WTC11 (cell line): ENCODE measurements at regions not wholly inside any gene's neighbourhood (a gene's known extent, or its start where the extent isn't known, plus 50 kb on each side); places are given as distances from the start of the nearest gene placed in this dataset.

ENCODE experiments used
- ATAC-seq: fragments of 200-7000 bp; cut with Tn5 transposase; 2 replicates; pipeline ENCODE4 v1.10.0; 2021; ENCODE audit warnings: mild to moderate bottlenecking, moderate library complexity
- CTCF ChIA-PET: fragments of 300-600 bp; sonication (Branson Sonifier 250); formaldehyde crosslinking; loops from one replicate; lab custom pipeline; 2021; ENCODE audit warnings: antibody characterized with exemption; lab: Charles Lee
- POLR2A ChIA-PET: fragments of 350-600 bp; sonication (Branson Sonifier 250); formaldehyde crosslinking; loops from one replicate; lab custom pipeline; 2021; ENCODE audit warnings: antibody characterized with exemption; lab: Charles Lee
- DNase-seq: peaks from one replicate; pipeline ENCODE4 v3.0.0; 2021; ENCODE audit warnings: low spot score
- H3K27ac Mint-ChIP-seq: 2 replicates; pipeline ENCODE4 v1.8.0; 2021; ENCODE audit warnings: mixed read lengths
- H3K27me3 Mint-ChIP-seq: 2 replicates; pipeline ENCODE4 v1.8.0; 2021; ENCODE audit warnings: low read depth, mild to moderate bottlenecking, moderate library complexity, mixed read lengths
- H3K36me3 Mint-ChIP-seq: 2 replicates; pipeline ENCODE4 v1.8.0; 2021; ENCODE audit warnings: mixed read lengths
- H3K4me1 Mint-ChIP-seq: 2 replicates; pipeline ENCODE4 v1.8.0; 2022; ENCODE audit warnings: mixed read lengths
- H3K4me3 Mint-ChIP-seq: 2 replicates; pipeline ENCODE4 v1.8.0; 2021; ENCODE audit warnings: mild to moderate bottlenecking, moderate library complexity, mixed read lengths
- H3K9me3 Mint-ChIP-seq: 2 replicates; pipeline ENCODE4 v1.8.0; 2021; ENCODE audit warnings: mixed read lengths
- ARID4B ChIP-seq: sonication (generic); formaldehyde crosslinking; IDR thresholded peaks from 2 replicates; pipeline ENCODE4 v1.8.0; 2023; ENCODE audit warnings: missing genetic modification reagents, mild to moderate bottlenecking, borderline replicate concordance
- ATF3 ChIP-seq: sonication (generic); formaldehyde crosslinking; conservative IDR thresholded peaks from 2 replicates; pipeline ENCODE4 v1.8.1; 2022; ENCODE audit warnings: mild to moderate bottlenecking, missing genetic modification reagents
- CBFB ChIP-seq: sonication (generic); formaldehyde crosslinking; IDR thresholded peaks from 2 replicates; pipeline ENCODE4 v1.8.1; 2022; ENCODE audit warnings: mild to moderate bottlenecking, low read depth, missing genetic modification reagents
- E2F4 ChIP-seq: sonication (generic); formaldehyde crosslinking; IDR thresholded peaks from 2 replicates; pipeline ENCODE4 v1.8.1; 2022; ENCODE audit warnings: low read depth, mild to moderate bottlenecking, moderate library complexity, missing genetic modification reagents, borderline replicate concordance
- ESRRA ChIP-seq: sonication (generic); formaldehyde crosslinking; IDR thresholded peaks from 2 replicates; pipeline ENCODE4 v1.8.1; 2022; ENCODE audit warnings: mild to moderate bottlenecking, missing genetic modification reagents, borderline replicate concordance
- FOXP1 ChIP-seq: sonication (generic); formaldehyde crosslinking; IDR thresholded peaks from 2 replicates; pipeline ENCODE4 v1.8.0; 2022; ENCODE audit warnings: missing genetic modification reagents, mild to moderate bottlenecking, moderate library complexity, borderline replicate concordance
- IRF1 ChIP-seq: sonication (generic); formaldehyde crosslinking; IDR thresholded peaks from 2 replicates; pipeline ENCODE4 v1.8.0; 2023; ENCODE audit warnings: missing genetic modification reagents
- MXD4 ChIP-seq: fragments of 250-450 bp; sonication (Bioruptor Pico); IDR thresholded peaks from 2 replicates; pipeline ENCODE4 v1.8.0; 2021; ENCODE audit warnings: mild to moderate bottlenecking, moderate library complexity, borderline replicate concordance
- MYBL2 ChIP-seq: sonication (generic); formaldehyde crosslinking; IDR thresholded peaks from 2 replicates; pipeline ENCODE4 v1.8.1; 2023; ENCODE audit warnings: mild to moderate bottlenecking, moderate library complexity, missing genetic modification reagents
- NFE2L1 ChIP-seq: sonication (generic); formaldehyde crosslinking; IDR thresholded peaks from 2 replicates; pipeline ENCODE4 v1.8.1; 2023; ENCODE audit warnings: missing genetic modification reagents
- NR3C1 ChIP-seq: sonication (generic); formaldehyde crosslinking; conservative IDR thresholded peaks from 2 replicates; pipeline ENCODE4 v1.8.1; 2023; ENCODE audit warnings: low read depth, mild to moderate bottlenecking, missing genetic modification reagents
- SMAD4 ChIP-seq: sonication (generic); formaldehyde crosslinking; IDR thresholded peaks from 2 replicates; pipeline ENCODE4 v1.8.0; 2022; ENCODE audit warnings: mild to moderate bottlenecking, missing genetic modification reagents
- SOX15 ChIP-seq: fragments of 250-450 bp; sonication (Bioruptor Pico); IDR thresholded peaks from 2 replicates; pipeline ENCODE4 v1.9.0; 2021; ENCODE audit warnings: mild to moderate bottlenecking
- STAT6 ChIP-seq: sonication (generic); formaldehyde crosslinking; conservative IDR thresholded peaks from 2 replicates; pipeline ENCODE4 v1.8.1; 2023; ENCODE audit warnings: mild to moderate bottlenecking, low read depth, missing genetic modification reagents, moderate library complexity
- TEAD4 ChIP-seq: sonication (generic); formaldehyde crosslinking; IDR thresholded peaks from 2 replicates; pipeline ENCODE4 v1.8.0; 2022; ENCODE audit warnings: mild to moderate bottlenecking, missing genetic modification reagents
- ZMAT4 ChIP-seq: fragments of 250-450 bp; sonication (Bioruptor Pico); IDR thresholded peaks from 2 replicates; pipeline ENCODE4 v1.9.0; 2021; ENCODE audit warnings: mild to moderate bottlenecking
- ZNF281 ChIP-seq: sonication (generic); formaldehyde crosslinking; IDR thresholded peaks from 2 replicates; pipeline ENCODE4 v1.8.0; 2023; ENCODE audit warnings: mild to moderate bottlenecking, missing genetic modification reagents
- ZNF423 ChIP-seq: fragments of 250-450 bp; sonication (Bioruptor Pico); IDR thresholded peaks from 2 replicates; pipeline ENCODE4 v2.1.2; 2022; ENCODE audit warnings: mild to moderate bottlenecking, moderate library complexity

GRCh38 chr22:49432211-49432896, 395.3 kb downstream of the BRD1 start:
- H3K4me3 Mint-ChIP-seq: no peak overlapping the region
- no peaks in the 10 kb centered on the region for H3K9me3 Mint-ChIP-seq
- no peaks in the 10 kb centered on the region for H3K27me3 Mint-ChIP-seq
- CTCF ChIA-PET: interaction anchor here (3.4 to 3.8 kb wide), 2 partner anchors 119 to 201 kb away, joined by 55 to 70 read pairs; no protein-coding TSS in a partner anchor
- no peak for DNase-seq
- no peak for ATAC-seq
- H3K27ac Mint-ChIP-seq: no peak overlapping the region
- no peaks in the 10 kb centered on the region for H3K4me1 Mint-ChIP-seq
- POLR2A ChIA-PET: interaction anchor here (0.7 kb wide), 1 partner anchor 28 kb away, joined by 4 read pairs; no protein-coding TSS in a partner anchor
- H3K36me3 Mint-ChIP-seq: no peaks in the 10 kb centered on the region
- TF ChIP-seq NFE2L1 (no peak), SMAD4 (CRISPR knock-in tag) (no peak), FOXP1 (CRISPR knock-in tag) (no peak), ESRRA (CRISPR knock-in tag) (no peak), NR3C1 (CRISPR knock-in tag) (no peak)

GRCh38 chr22:49431551-49431950, 396.1 kb downstream of the BRD1 start:
- ATAC-seq (no peak), DNase-seq (no peak)
- no peak overlapping the region for H3K4me3 Mint-ChIP-seq
- H3K27ac Mint-ChIP-seq: no peak overlapping the region
- TF ChIP-seq MYBL2 (no peak), TEAD4 (CRISPR knock-in tag) (no peak)
- no peaks in the 10 kb centered on the region for H3K36me3 Mint-ChIP-seq
- H3K4me1 Mint-ChIP-seq: no peaks in the 10 kb centered on the region
- no peaks in the 10 kb centered on the region for H3K9me3 Mint-ChIP-seq
- POLR2A ChIA-PET: interaction anchor here (0.7 kb wide), 1 partner anchor 27 kb away, joined by 4 read pairs; no protein-coding TSS in a partner anchor
- CTCF ChIA-PET: interaction anchor here (3.4 to 3.8 kb wide), 2 partner anchors 119 to 202 kb away, joined by 55 to 70 read pairs; no protein-coding TSS in a partner anchor
- no peaks in the 10 kb centered on the region for H3K27me3 Mint-ChIP-seq

- no peaks in the 10 kb centered on the region for H3K36me3 Mint-ChIP-seq
- no peaks in the 10 kb centered on the region for H3K27me3 Mint-ChIP-seq
- ATAC-seq (no peak; the same call in 1 of the 2 replicates), DNase-seq (no peak)
- H3K27ac Mint-ChIP-seq: no peak overlapping the region
- no peak overlapping the region for H3K4me3 Mint-ChIP-seq
- no peaks in the 10 kb centered on the region for H3K9me3 Mint-ChIP-seq
- ChIA-PET POLR2A (interaction anchor here (1.1 kb wide), 1 partner anchor 13 kb away, joined by 3 read pairs; no protein-coding TSS in a partner anchor), CTCF (interaction anchor here (1.2 to 2.6 kb wide), 3 partner anchors 119 to 203 kb away, joined by 3 to 13 read pairs (median 4); no protein-coding TSS in a partner anchor)
- no peaks in the 10 kb centered on the region for H3K4me1 Mint-ChIP-seq
- no peak for TF ChIP-seq CBFB
- no peak for TF ChIP-seq STAT6 (CRISPR knock-in tag)
- TF ChIP-seq SOX15 (CRISPR knock-in tag): no peak
- TF ChIP-seq MXD4 (CRISPR knock-in tag): no peak
- no peak for TF ChIP-seq ATF3 (CRISPR knock-in tag)
- TF ChIP-seq ZNF281 (CRISPR knock-in tag): no peak
- TF ChIP-seq ZNF423 (CRISPR knock-in tag): no peak
- no peak for TF ChIP-seq ARID4B (CRISPR knock-in tag)
- no peak for TF ChIP-seq IRF1 (CRISPR knock-in tag)
- no peak for TF ChIP-seq ZMAT4
- no peak for TF ChIP-seq FOXP1 (CRISPR knock-in tag)
- TF ChIP-seq E2F4 (CRISPR knock-in tag): no peak
Measured at GRCh38 chr22:49429066-49429465, 398.6 kb downstream of the BRD1 start.
